ENCODE measurements at regions not wholly inside any gene's neighbourhood (a gene's known extent, or its start where the extent isn't known, plus 50 kb on each side); places are given as distances from the start of the nearest gene placed in this dataset.

GRCh38 chr5:121741156-121741555 lies 110.5 kb upstream of the FTMT start:
- TF ChIP-seq EZH2phosphoT487 (IDR thresholded peaks at IDR 0.05; ENCODE audit: borderline replicate concordance, low read depth) (no peak), CTCF (IDR thresholded peaks at IDR 0.05) (no peak), TCF12 (IDR thresholded peaks at IDR 0.05) (no peak), MXI1 (IDR thresholded peaks at IDR 0.05; ENCODE audit: low read depth, low read length) (no peak), CHD2 (IDR thresholded peaks at IDR 0.05; ENCODE audit: low read length, partially characterized antibody) (no peak), GABPA (IDR thresholded peaks at IDR 0.05; ENCODE audit: low read depth) (no peak)
- TF ChIP-seq, protein P1, sequence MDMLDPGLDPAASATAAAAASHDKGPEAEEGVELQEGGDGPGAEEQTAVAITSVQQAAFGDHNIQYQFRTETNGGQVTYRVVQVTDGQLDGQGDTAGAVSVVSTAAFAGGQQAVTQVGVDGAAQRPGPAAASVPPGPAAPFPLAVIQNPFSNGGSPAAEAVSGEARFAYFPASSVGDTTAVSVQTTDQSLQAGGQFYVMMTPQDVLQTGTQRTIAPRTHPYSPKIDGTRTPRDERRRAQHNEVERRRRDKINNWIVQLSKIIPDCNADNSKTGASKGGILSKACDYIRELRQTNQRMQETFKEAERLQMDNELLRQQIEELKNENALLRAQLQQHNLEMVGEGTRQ (IDR thresholded peaks at IDR 0.05; ENCODE audit: borderline replicate concordance, low read depth, low read length): no peak

Measured in SK-N-SH (cell line).